Suppressor macrophage treated with lipopolysaccharide for 4 hours (primary cell): ENCODE measurements at regions not wholly inside any gene's neighbourhood (a gene's known extent, or its start where the extent isn't known, plus 50 kb on each side); places are given as distances from the start of the nearest gene placed in this dataset.

ENCODE experiments used
- DNase-seq: peaks from one replicate; pipeline ENCODE4 v3.0.0-alpha.2; 2020

DNA sequence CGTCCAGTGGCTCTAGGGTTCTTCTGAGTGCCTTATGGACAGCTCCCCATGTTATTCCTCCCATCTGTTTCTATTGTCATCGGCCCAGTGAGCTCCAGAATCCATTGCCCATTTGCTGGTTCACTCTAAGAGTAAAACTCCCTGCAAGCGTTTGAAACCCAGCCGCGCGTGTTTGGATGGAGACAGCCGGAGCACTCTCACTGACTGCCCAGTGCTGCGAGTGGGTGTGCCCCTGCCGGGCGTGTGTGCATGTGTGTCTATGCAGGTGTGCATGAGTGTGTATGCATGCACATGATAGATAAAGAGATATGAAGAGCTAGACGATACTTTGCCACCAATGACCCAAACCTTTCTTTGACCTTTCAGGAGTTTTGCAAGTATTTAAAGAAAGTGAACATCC is 347.2 kb upstream of the MKI67 start:
- DNase-seq = no peak

DNA sequence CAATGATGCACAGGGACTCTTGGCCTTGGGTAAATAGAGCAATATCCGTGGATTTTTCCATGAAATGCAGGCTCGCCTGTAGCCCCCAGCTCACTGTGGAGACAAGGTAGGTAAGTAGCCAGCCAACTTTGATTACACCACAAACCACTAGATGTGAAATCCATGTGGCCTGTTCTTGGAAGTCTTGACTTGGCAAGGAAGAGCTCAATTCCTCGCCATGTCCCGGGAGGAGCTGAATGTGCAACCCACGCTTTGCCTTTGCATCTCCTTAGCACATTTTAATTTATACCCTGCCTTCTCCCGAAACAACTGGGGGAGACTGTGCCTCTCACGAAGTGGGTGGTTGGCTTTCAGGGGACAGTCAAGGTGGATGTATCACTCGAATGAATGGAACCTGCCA is 347.7 kb upstream of the MKI67 start:
- no peak for DNase-seq

DNA sequence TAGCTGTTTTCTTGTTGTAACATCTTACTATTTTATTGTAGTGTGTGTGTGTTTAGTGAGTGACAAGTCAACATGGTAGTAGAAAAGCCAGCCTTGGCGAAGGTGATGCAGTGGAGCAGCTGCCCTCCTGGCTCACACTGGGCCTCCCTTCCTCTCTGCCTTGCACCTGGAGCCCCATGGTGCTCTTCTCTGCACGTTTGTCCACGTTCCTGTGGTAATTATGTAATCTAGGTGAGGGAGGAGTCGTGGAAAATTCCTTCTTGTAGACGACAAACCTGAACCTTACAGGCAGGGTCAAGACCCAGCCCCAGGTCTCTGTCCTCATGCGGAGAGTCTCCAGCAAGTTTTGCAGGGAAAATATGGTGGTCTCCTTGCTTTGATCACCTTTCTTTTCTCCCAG is 348.3 kb upstream of the MKI67 start:
- no peak for DNase-seq

DNA sequence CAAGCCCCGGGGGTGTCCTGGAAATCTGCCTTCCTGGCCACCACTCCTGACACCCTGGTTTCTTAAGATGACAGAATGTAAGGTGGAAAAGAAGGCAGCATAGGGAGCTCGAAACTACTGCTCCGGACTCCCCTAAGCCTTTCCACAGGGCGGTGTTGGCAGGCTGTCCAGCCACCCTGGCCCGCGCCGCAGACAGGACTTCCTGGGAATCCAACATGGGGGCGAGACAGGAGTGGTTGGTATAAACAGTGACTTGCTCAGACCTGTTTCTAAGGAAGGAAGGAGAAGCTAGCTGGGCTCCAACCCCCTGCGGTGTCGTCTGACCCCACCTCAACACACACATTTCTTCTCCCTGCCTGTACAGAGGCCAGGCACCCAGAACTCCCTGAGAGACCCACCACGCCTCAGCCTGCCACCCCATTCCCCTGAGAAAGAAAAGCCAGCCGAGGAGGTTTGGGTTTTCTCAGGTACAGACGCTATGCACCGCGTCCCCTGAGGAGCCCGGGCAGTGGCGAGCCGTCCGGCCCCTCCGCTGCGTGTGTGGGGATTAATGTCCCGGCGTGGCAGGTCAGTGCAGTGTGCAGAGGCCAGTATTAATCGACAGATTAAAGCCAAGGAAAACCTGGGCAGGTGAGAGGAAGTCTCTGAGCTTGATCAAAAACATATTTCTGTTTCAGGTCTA is 349.6 kb upstream of the MKI67 start:
- DNase-seq = no peak

DNA sequence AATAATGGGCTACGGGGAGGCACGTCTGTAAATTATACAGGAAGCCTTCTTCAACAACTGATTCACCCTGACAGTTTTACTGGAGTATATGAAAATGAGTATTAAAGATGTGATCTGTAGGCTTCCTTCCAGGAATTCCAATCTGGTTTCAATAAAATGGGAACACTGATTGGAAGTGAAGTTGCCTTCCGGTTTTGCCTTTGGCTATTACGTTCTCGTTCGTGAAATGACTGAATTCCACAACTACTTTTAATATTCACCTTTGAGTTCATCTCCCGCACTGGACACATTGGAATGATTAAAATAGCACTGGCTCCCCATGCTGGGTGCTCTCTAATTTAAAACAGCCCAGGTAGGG is 350.1 kb upstream of the MKI67 start:
- no peak for DNase-seq

DNA sequence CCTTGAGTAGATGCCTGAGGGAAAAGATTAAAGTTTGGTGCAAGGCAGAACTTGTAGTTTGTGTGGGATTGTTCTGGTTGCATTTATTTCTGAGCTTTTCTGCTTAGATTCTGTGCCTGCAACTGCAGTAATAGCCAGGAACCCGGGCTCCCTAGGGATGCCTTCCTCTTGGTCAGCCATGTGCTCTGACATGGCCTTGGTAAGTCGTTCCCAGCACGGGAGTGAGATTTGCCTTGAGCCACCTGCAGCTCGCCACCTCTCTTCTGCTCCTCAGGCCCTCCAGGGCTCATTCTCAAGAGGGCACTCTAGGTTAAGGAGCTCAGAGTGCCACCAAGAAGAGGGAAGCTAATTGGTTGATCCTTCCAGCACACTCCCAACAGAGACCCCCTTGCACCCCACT is 350.6 kb upstream of the MKI67 start:
- DNase-seq = no peak

DNA sequence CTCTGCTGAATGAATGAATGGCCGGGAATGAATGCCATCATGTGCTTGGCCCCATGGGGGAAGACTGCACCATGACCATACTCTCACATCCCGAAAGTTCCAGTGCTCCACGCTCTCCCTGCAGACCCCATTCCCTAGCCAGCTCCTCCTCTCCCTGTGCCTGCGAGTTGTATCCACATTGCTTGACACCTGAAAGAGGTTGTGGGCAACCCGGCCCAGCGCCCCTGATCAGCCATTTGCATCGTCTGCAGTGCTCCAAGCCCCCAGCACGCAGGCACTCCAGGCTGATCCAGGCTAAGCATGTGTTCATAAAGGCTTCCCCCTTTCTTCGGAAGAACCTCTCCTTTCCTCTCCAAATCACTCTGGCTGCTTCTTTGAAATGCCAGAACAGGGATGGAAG is 354.4 kb upstream of the MKI67 start:
- no peak for DNase-seq

DNA sequence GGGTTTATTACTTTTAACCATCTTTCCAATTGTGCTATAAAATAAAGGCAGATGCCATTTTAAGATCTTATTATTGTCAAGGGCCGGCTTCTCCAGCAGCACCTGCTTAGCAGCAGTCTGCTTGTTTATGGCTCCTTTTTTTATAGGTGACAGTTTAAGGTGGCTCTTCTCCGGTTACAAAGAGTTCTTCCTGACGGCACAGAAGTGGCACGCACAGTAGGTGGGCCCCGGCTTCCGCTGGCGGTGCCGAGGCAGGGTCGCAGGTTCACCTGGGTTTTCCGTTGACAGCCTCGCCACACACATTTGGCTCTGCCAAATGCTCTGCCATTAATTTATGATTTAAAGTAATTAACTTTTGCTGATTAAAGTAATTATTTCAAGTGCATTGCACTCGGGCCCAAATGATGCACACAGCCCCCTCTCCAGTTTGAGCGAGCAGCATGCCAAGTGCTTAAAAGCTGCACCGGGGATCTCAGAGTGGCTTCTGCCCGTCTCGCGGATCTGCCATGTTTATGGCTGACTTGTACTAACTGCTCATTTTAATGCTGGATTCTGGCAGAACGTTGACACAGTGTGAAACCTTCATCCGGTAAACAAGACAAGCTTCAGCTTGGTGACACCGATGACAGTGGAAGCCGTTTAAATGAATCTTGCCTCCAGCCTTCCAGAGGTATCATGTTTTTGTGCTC is 355.1 kb upstream of the MKI67 start:
- DNase-seq = no peak

DNA sequence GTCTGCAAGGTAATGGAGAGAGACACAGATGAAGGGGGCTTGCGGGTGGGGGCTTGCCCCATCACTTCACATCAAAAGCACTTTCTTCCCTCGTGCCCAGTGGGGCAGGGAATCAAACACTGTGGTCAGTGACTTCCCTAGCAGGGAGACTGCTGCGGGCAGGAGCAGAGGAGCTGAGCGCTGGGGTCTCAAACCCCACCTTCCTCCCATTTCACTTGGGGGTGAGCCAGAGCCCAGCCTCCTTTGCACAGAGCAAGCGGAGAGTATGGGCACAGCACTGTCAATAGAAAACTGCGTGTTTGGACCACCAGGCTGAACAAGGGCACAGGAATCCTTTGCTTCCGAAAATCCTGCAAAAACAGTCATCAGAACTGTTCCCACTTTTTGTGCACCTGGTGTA is 355.8 kb upstream of the MKI67 start:
- DNase-seq = no peak

DNA sequence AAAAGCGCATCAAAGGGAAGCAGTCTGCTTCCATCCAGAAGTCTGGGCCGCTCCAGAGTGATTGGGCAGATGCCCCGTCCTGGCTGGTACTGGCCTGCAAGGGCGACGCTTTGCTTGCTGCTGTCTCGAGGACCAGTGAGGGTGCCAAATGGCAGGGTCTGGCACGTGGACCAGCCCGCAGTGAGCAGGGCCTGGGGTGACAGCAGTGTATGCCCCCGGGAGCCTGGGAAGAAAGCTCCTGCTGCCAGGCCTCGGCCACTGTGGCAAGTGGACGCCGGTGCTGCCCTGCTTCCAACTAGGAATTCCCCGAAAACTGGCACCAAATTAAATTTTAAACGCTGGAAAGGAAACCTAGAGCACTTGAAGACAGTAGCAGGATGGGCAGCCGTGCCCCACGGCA is 357.0 kb upstream of the MKI67 start:
- no peak for DNase-seq

DNA sequence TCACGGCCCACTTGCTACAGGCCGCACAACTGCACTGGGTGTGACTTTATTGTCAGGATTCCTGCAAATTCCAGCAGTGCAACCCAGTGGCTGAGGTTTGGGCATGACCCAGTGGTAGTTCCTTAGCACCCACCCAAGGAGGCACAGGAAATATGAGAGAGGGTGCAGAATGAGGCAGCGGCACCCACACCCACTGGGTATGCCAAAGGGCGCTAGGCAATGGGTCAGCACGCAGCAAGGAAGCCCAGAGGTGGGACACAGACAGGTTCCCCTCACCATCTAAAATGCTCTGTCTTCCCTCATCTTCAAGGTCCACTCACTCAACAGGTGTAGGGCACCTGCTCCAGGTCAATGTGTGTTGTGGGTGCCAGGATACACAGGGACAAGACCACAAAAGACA is 357.8 kb upstream of the MKI67 start:
- DNase-seq = no peak

DNA sequence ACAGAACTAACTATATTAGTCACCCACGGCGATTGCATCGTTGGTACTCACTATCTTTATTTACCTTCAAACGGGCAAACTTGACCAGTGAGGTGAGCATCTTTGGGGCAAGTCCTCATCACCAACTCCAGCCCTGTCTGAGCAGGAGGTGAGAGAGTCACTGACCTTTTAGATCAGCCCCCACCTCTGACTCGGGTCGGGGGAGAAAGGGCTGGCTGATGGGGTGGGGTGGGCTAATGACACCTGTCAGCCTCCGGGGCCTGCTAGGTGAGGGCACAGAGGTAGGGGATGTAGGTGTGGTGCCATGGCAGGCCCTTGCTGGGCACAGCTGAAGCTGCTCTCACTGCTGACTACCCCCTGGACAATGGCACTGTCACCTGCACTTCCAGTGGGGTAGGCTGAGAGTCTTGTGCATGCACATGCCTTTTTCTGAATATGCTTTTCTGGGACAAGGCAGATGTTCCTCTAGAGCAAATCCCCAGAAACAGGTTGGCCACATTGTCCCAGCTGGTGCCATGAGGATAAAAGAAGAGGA is 359.5 kb upstream of the MKI67 start:
- no peak for DNase-seq

DNA sequence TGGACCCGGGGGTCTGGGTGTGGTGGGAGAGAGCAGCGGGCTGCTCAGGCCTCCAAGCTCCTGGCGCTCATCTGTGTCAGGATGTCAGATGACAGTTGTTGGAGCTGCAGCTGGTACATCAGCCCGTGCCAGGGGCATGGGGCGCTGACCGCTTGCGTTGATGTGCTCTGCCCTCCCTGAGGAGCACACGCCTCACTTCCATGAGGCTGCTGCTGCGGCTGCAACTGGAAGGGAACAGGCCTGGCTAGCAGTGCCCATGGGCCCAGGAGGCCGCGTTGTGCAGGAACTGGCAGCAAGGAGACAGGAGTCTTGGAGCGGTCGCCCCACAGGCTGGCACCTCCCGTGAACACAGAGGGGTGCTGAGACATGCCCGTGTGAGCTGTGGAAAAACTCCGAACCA is 361.3 kb upstream of the MKI67 start:
- no peak for DNase-seq

DNA sequence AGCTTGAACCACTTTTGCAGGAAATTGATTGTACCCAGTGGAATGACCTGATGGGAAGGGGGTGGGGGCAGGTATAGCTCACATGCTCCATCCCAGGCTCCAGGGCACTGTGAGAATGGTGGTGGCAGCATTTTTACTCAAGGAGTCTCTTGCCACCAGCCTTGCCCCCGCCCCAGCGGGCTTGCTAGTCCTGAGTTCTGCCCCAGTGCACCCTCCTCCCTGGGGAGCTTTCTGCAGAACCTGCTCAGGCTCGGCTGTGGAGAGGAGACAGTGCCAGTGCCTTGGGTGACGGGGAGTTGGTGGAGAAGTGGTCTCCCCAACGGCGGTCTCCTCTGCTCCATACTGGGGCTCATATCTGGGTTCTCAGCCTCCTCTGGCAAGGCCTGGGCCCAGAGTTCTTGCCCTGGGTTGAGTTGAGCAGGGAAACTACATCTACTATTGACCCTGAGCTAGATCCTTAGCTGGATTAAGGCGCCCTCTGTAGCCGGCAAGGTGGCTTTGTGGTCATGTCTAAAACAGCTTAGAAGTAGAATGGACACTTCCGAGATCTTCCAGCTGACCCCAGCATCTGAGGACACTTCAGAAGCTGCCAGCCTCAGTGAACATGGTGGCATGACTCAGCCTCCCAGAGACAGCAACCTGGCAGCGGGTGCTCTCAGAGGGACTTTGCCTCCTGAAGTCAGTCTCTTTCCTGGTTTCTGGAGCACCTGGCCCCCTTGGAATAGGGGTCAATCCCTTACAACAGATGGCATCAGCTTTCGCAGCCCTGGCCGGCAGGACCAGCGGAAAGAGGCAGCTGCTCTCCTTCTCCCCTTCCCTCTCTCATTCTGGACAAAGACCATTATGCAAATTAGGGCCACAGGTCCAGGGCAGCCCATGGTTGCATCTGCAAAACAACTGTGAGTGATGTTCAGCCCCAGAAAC is 363.4 kb upstream of the MKI67 start:
- DNase-seq = no peak

DNA sequence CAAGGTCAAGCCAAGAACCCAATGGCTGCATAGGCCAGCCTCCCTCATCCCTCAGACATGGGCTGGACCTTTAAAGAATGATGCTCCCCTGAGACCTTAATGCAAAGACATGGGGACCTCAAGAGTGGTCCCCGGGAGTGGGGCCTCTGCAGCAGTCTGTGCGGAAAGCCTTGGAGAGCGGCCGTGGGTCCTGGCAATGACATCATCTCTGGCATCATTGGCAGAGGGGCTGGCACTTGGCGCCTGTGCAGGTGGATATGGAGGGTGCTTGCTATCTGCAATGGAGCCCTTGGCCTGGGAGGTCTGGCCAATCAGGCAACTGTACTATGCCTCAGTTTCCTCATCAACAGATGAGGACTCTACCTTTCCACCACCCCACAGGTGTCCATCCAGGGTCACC is 365.5 kb upstream of the MKI67 start:
- DNase-seq = no peak

DNA sequence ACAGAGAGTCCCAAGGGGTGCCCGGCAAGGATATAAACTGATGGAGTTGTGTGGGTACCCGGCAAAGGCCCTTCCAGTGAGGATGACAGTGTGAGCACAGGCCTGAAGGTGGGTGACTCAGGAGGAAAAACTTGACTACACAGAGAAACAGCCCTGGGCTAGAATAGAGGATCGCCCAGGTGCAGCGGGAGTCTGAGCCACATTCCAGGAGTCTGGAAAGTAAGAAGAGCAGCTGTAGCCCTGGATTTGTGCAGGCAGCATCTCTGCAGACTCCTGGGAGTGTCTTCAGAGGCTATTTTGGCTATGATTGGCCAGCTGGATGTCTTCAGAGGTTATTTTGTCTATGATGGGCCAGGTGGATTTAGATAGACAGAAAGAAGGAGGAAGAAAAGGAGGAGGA is 367.6 kb upstream of the MKI67 start:
- no peak for DNase-seq

DNA sequence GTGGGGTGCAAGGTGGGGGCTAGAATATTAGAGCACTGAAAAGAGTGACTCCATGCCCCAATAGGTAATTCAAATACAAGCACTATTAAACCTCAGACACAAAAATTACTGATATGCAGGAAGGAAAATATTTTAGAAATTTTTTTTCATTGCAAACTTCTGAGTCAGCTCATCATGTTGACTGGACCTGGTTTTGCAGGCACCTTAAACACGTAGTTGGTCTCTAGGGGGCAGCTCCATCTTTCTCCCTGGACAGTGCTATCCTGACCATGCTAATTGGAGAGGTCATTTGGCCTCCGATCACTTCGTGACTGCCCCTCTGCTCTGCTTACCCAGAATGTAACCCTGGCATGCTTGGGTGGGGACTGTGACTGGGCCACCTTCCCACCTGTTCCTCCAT is 368.4 kb upstream of the MKI67 start:
- DNase-seq = no peak

DNA sequence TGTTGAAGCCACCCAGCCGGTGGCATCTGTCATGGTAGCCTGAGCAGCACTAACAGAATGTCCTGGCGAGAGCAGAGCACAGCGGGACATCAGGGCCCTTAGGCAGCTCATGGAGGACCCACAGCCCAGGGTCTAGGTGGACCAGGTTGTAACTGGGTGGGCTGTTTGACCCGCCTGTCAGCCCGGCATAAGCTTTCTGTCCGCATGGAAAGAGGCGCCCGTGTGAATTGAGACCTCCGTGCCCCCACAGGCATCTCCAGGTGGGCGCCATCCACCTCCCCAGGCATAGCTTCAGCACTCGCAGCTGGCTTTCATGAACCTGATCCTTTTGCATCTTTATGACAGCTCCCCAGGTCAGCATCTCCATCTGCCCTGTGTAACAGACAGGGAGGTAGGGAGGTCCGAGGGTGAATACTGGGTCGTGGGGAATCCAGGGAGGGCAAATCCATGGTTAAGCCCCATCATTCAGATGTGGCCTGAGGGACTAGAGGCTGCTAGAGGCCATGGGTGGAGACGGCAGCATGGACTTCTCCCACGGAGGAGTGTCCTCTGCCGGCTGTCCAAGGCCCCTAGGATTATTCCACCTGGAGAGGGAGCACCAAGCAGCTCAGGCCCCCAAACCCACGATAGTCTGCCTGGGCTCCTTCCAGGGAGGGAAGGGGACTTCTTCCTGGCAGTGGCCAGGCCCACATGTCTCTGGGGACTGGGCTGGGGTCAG is 371.6 kb upstream of the MKI67 start:
- DNase-seq = no peak

DNA sequence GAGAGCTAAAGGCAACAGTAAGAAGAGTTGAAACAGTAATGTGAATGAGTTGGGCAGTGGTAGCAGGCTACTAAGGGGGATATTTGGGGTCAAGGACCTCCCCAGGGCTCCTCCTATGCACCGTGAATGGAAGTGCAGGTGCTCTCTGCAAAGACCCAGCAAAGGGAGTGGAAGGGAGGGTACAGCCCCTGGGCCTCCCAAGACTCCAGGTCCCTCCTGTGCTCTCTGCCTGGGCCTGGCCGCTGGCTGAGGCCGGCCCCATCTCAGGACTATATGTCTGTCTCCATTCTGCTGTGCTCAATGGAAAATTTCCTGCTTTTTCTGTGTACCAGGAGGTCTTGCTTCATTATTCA is 372.1 kb upstream of the MKI67 start:
- no peak for DNase-seq

DNA sequence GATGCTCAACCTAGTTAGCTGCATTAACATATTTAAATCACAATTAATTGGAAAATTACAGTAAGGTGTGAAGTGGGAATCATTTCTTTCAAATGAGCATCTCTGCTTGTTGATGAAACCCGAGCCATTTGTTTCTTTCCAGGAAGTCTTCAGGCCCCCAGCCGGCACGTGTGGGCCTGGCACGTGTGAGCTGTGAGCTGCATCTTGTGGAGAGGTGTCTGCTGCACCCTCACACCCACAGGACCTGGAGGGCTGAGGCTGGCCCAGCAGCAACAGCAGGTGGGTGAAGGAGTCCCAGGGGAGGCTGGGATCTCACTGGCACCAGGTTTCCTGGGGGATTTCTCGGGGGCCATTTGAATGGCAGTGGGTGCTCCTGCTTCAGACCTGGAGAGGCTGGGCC is 372.5 kb upstream of the MKI67 start:
- no peak for DNase-seq

DNA sequence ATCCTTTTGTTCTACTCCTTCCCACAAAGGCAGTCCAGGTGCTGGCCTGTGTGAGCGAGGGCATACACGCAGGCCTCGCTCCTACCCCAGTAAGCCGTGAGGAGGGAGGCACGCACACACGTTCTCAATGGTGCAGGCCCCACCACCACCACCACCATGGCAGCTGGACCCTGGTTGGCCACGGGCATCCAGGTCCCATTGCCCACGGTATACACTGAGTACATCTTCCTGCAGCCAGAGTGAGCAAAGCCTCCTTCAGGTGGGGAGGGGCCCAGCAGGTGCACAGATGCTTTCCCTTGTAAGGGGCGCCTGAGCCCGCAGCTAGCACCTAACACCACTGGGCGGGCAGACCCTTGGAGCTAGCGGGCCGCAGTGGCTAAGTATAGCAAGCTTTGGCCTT is 373.3 kb upstream of the MKI67 start:
- no peak for DNase-seq

DNA sequence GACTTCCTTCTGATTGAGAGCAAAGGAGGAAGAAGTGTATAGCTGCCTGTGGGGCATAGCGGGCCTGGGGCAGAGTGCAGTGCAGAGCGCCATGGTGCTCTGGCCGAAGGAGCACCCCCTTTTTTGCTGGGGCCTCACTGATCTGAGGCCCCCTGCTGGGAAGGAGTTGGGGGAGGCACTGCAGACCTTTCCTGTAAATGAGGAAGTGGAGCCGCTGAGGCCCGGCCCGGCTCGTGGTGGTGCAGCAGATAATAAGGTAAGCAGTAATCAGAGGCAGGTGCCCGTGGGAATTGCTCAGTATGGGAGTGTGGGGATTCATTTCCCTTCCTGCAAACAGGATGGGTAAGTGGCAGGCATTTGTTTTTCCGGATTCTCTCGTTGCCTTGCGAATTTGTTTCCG is 373.7 kb upstream of the MKI67 start:
- no peak for DNase-seq

DNA sequence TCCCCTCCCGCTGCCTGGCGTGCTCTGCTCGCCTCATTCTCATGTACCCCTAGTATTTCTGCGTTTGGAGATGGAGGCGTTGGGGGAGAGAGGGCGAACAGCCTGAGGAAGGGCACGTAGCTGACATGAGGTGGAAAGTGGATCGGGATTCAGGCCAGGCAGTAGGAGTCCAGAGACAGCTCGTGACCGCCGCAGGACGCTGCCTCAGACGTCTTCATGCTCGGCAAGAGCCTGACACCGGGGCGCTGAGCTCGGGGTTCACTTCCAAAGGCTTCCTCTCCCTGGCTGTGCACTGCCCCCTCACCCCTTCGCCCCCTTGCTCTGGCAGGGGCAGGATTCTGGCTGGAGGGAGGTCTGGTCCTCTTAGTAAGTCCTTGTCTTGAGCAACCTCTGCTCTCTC is 374.4 kb upstream of the MKI67 start:
- DNase-seq = no peak
